Urothelium cell line (cell line): ENCODE measurements at regions not wholly inside any gene's neighbourhood (a gene's known extent, or its start where the extent isn't known, plus 50 kb on each side); places are given as distances from the start of the nearest gene placed in this dataset.

Source experiments
- DNase-seq: peaks from one replicate; pipeline ENCODE4 v3.0.0; 2011; ENCODE audit warnings: low spot score, mixed read lengths
- FAIRE-seq: peaks from 2 replicates; lab custom pipeline; 2011; peaks lifted over from hg19 to GRCh38; lab: Jason Lieb, UNC

GRCh38 chr7:1318051-1318450, 85.4 kb downstream of the UNCX start:
- no peak for FAIRE-seq

DNA sequence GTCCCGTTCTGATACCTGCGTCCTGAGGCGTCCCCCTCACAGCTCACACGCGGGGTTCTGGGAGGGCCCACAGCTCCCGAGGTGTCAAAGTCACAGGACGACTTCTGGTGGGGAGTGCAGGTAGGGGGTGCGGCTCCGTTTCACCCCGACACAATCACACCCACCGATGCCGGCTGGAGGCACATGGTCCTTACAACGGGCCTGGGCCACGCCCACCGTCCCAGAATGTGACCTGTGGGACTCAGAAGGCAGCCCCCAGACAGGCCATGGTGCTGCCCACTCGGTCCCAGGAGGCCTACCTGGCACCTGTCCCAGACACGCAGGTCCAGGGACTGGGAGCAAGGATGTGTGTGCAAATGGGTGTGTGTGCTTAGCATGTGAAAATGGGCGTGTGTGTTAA, 86.0 kb downstream of the UNCX start:
- no peak for DNase-seq
- peak; percentile 91 for FAIRE-seq

More at GRCh38 chr7:1318051-1318450, 85.4 kb downstream of the UNCX start:
- DNase-seq, result no peak

DNA sequence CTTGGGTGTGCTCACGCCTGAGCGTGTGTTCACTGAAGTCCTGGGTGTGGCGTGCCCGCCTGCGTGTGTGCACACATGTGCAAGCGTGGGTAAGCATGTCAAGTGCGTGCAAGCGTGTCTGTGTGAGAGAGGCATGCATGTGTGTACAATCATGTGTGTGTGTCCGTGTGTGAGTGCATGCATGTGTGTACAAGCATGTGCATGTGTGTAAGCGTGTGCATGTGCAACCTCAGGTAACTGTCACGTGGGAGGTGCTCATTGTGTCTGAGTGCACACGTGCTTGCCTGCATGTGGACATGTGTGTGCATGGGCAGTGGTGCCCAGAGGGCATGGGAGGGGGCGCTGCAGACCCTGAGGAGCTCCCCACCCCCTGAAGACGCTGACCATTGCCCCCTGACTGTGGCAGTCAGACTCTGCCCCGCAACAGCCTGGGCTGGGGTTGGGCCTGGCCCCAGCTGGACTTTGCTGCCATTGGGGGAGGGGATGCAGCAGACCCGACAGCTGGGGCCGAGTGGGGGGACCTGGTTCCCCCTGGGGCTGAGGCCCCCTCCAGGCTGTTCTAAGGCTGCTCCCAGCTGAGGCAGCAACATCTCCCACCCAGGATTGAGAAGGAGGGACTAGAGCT, 88.1 kb downstream of the UNCX start:
- no peak for DNase-seq
- peak; percentile 100 for FAIRE-seq

DNA sequence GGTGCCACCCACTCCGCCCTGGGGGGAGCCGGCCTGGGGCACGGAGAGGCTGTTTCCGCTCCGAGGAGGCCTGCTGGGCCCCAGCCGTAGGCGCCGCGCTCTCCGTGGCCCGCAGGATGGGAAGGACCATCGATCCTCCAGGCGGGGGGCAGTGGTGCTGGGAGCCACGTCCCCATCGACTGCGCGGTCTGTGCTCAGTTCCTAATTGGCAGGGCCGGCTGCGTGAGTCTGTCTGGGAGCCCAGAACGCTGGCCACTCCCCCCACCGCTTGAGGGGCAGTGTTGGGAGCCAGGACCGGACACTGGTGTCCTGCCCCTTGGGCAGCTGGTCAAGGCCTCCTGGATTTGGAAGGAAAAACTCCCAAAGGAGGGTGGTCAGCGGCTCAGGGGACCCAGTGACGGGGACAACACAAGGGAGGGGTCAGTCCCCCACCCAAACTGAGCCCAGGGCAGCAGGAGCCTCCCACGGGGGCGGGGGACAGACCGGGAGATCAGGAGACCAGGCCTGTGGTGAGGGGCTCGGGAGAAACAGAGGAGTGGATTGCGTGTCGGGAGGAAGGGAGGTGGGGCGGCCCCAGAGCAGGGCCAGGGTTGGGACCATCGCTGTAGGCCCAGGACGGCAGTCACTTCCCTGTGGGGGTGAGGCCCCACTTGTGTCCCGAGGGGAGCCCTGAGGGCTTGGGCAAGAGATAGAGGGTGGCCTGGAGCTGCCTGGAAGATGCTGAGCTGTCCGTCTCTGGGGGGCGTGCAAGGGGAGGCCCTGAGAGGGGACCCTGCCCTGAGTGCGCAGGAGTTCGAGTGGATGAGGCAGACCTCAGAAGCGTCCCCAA, 89.0 kb downstream of the UNCX start:
- DNase-seq (no peak), FAIRE-seq (peak; percentile 77)

DNA sequence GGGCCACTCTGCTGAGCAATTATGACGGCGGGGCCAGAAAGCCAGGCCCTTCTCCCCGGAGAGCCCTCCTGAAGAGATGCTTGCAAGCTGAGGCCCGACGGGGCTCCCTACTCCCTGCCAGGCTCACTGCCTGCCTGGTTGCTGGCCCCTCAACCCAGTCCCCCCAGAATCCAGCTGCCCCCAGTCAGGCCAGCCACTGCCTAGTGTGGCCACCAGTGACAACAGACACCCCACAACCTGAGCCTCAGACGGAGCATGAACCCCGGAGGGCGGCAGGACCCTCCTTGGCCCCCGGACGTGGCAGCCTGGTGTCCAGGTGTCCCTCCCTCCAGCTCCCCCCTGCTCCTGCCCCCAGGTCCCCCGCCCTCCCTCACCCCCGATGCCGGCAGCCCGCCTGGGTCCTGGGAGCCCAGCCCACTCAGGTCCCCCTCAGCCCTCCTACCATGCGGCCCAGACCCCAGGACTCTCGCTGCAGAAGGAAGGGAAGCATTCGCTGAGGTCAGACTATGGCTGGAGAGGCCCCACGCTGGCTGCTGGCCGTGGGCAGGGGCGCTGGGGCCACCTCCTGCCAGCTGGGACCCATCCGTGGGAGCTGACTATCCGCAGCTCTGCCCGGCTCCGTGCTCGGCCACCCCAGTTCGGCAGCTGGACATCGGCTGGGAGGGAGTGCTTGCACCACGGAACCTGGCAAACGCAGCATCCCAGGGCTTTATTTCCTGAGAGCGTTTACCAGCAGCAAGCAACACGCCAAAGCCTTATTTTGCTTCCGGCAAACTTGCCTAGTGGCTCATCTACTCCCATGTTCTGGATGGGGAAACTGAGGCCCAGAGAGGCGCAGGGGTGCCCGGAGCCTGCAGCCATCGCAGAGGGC, 89.8 kb downstream of the UNCX start:
- DNase-seq (no peak), FAIRE-seq (peak; percentile 67)

DNA sequence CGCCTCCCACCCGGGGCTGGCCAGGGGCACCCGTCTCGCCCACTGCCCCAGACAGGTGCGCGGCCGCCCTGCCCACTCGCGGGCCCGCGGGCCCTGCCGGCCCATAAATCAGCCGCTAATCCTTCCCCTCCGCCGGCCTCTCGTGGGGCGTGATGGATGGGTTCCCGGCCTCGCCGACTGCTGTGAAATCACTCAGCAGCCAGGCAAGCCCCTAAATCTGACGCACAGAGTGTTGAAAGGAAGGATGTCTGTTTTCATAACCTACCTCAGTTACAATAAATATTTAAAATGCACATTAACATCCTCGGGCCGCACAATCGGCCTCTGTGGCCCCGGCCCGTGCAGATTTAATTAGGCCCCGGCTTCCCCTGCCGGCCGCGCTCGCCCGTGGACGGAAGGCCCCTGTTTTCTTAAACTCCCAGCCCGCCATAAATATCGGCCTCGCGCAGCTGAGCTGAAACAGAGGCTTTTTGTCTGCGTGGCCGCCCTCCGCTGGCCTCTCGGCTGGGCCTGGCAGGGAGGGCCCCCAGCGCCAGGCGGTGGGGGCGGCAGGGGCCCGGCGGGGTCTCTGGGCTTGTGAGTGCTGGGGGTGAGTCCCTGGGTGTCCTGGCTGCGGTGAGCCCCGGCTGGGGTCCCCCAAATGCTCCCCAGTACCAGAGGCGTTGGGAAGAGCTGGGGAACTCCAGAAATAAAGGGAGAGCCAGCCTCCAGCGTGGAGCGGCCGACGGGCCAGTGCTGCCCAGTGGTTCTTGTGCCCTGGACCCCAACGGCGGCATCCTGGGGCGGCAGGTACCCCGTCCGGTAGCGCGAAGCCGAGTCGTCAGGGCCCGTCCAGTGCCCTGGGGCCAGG, 90.7 kb downstream of the UNCX start:
- FAIRE-seq, result no peak

GRCh38 chr7:1324028-1324900, 91.6 kb downstream of the UNCX start:
- peak; percentile 17 for FAIRE-seq
- DNase-seq, result no peak

More for the DNA sequence above, 90.7 kb downstream of the UNCX start:
- no peak for DNase-seq

DNA sequence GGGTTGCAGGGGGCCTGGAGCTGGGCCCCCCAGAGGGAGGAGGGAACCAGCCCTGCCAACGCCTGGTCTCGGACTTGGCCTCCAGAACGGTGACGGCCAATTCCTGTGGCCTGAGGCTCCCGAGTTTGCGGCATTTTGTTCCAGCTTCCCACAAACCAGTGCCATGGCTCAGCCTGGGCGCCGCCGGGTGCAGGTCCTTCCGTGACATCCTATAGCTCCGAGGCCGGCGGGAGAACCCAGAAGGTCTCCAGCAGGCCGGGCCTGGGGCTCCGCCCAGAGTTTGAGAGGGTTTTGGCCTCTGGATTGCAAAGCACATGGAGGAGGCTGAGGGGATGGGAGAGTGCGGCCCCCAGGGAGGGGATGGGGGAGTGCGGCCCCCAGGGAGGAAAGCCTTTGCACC, 92.6 kb downstream of the UNCX start:
- DNase-seq, result no peak
- peak; percentile 50 for FAIRE-seq

GRCh38 chr7:1325646-1326510, 93.2 kb downstream of the UNCX start:
- DNase-seq, result no peak
- no peak for FAIRE-seq

- DNase-seq, result no peak
- FAIRE-seq, result peak; percentile 5
Measured at GRCh38 chr7:1326511-1326785, 93.8 kb downstream of the UNCX start.

GRCh38 chr7:1329261-1329660, 96.6 kb downstream of the UNCX start:
- FAIRE-seq (no peak), DNase-seq (no peak)

DNA sequence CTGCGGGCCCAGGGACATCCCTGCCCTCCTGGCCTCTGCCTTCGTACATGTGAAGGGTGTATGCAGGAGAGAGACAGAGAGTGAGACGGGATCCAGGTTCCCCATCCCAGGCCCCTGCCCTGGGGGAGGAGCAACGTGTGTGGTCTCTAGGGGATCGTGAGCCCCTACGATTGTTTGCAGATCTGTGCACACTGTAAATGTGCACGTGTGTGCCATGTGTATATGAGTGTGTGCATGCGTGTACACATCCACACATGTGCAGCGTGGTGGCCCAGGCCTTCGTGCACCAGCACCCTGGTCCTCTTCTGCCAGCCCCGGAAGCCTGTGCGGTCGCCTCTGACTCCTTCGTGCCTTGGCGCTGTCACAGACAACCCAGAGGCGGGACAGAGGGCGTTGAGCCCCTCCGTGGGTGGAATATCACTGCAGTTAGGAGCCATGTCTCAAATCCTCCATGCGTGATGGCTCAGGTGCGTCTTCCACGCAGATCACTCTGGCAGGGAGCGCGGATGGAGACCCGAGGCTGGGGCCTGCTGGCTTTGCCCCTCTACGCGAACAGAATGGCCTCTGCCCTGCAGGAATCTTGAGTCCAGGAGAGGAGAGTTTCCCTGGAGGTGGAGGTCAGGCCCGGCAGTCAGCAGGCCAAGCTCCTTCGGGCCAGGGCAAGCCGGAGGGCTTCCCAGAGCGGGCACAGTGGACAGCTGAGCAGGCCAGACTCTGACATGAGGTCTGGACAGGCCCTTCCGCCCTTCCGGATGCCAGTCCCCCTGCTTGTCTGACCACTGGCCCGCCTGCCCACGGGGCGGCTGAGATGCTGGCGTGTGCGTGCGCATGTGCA, 97.5 kb downstream of the UNCX start:
- no peak for DNase-seq
- FAIRE-seq, result peak; percentile 95

DNA sequence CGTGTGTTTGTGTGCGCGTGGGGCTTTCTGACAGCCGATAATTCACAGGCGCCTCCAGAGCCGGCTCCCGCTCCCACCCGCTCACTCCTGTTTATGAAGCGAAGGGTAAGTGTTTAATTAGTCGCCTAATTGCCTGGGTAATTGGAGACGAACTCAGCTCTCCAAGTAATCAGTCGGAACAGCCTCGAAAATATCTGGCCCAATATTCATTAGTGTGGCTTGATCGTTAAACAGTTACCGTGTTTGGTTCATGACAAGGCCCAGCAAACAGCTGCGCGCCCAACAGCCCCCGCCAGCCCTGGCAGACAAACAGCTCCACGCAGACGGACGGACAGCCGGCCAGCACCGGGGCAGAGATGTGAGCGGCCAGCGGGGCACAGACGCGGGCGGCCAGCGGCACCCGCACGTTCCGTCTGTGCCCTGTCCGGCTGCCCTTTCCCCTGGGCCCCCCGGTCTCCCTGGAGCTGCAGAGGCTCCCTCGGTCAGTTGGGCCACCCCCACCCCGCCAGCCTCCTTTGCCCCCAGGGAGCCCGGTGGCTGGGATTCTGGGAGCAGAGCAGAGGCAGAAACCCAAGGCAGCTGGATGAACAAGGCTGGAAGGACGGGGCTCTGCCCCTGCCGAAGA, 98.2 kb downstream of the UNCX start:
- DNase-seq (no peak), FAIRE-seq (no peak)

DNA sequence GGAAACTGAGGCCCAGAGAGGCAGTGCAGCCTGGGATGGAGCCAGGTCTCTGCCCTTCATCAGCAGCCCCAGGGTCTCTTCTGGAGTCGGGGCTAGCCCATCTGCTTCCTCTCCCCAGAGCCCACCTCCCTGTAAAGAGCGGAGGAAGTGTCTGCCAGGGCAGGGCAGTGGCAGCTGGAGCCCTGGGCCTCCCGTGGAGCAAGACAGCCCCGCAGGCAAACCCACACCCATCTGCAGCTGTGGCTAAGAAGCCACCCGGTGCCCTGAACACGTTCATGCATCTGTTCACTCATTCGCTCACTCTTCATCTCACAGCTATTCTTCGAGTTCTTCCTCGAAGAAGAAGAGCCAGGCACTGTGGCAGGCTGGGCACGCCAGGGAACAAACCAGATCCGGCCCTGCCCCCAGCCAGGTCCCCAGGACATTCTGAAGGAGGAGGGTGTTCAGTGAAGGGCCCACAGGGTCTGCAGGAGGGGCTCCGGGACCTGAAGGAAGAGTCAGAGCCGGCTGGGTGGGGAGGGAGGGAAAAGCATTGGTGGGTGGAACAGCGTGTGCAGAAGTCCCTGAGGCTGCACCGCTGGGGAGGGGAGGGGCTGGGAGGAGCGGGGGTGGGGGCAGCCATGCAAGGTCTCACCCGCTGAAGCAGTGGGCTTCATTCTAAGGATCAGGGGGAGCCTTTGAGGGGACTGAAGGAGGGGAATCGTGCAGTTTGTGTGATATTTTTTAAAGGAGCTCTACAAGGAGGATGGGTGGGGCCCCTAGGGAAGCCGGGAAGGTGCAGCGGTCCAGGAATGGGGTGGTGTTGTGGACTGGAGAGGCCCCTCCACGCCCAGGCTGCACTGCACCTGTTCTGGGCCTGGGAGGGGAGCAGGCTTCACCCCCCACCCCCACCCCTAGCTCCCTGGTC, 99.1 kb downstream of the UNCX start:
- FAIRE-seq, result no peak

GRCh38 chr7:1336509-1336908, 103.8 kb downstream of the UNCX start:
- FAIRE-seq, result no peak
- DNase-seq, result no peak

More for the DNA sequence above, 99.1 kb downstream of the UNCX start:
- DNase-seq, result no peak

DNA sequence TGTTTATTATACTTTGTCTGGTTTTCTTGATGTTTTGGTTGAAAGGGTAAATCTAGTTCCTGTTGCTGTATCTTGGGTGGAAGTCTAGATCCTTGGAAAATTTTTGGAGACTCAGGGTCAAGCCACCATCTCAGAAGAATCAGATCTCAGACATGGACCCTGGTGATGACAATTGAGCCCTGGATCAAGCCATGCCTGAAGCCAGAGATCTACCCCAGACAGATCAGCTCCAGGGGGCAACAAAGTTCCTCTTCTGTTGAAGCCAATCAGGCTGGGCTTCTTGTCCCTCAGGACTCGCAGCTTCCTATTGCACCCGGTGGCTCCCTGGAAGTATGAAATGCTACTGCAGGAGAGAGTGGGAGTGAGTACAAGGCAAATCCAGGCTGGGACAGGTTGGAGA, 106.9 kb downstream of the UNCX start:
- FAIRE-seq (peak; percentile 56), DNase-seq (no peak)
